Neural progenitor cell (in vitro differentiated cells): ENCODE measurements at regions not wholly inside any gene's neighbourhood (a gene's known extent, or its start where the extent isn't known, plus 50 kb on each side); places are given as distances from the start of the nearest gene placed in this dataset.

ENCODE experiments used
- CTCF ChIP-seq: fragments of 200-600 bp; sonication (generic); IDR thresholded peaks from 2 replicates; pipeline ENCODE4 v1.5.1; 2017; ENCODE audit warnings: antibody characterized with exemption, mild to moderate bottlenecking
- EZH2 ChIP-seq: fragments of 200-600 bp; sonication (generic); IDR thresholded peaks from 2 replicates; pipeline ENCODE4 v1.6.1; 2017; ENCODE audit warnings: antibody characterized with exemption, mild to moderate bottlenecking, moderate library complexity

- TF ChIP-seq CTCF (no peak), EZH2 (no peak)
Observed at GRCh38 chr10:130854151-130854550, 457.4 kb downstream of the TCERG1L start.
